GM12892 (cell line): ENCODE measurements at regions not wholly inside any gene's neighbourhood (a gene's known extent, or its start where the extent isn't known, plus 50 kb on each side); places are given as distances from the start of the nearest gene placed in this dataset.
"Not testable (repeated sequence)": the region's sequence is repeated elsewhere in the genome, so short reads cannot be mapped to it uniquely, and the experiment has no call there.

Experiments
- POLR2A ChIP-seq: IDR thresholded peaks from 2 replicates; pipeline ENCODE4 v1.6.1; 2011; ENCODE audit warnings: low read depth, low read length, control low read depth
- POLR2AphosphoS5 ChIP-seq: IDR thresholded peaks from 2 replicates; pipeline ENCODE4 v1.6.1; 2011; ENCODE audit warnings: low read depth, low read length, control low read depth
- TAF1 ChIP-seq: IDR thresholded peaks from 2 replicates; pipeline ENCODE4 v1.6.1; 2011; ENCODE audit warnings: low read depth, mild to moderate bottlenecking, control low read depth, low read length, borderline replicate concordance

DNA sequence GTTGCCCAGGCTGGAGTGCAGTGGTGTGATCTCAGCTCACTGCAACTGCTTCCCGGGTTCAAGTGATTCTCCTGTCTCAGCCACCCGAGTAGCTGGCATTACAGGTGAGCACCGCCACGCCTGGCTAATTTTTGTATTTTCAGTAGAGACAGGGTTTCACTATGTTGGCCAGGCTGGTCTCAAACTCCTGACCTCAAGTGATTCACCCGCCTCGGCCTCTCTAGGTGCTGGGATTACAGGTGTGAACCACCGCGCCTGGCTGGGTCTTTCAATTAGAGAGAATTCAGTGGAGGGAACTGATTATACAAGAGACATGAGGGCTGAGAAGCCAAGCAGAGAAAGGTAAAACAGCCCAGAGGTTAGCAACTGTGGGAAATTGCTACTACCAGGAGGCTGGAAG, 78.6 kb upstream of the BRD7 start:
- TF ChIP-seq TAF1, POLR2A, POLR2AphosphoS5: not testable (repeated sequence)
